Neural progenitor cell (in vitro differentiated cells): ENCODE measurements at regions not wholly inside any gene's neighbourhood (a gene's known extent, or its start where the extent isn't known, plus 50 kb on each side); places are given as distances from the start of the nearest gene placed in this dataset.

Source experiments
- DNase-seq: peaks from one replicate; pipeline ENCODE4 v3.0.0-alpha.2; 2016; ENCODE audit warnings: low spot score
- H2AFZ ChIP-seq: fragments of 200-600 bp; sonication (generic); replicated peaks from 2 replicates; pipeline ENCODE4 v1.6.1; 2016; ENCODE audit warnings: antibody characterized with exemption
- H3F3A ChIP-seq: fragments of 200-600 bp; sonication (generic); 2 replicates; pipeline ENCODE4 v1.6.1; 2016; ENCODE audit warnings: antibody characterized with exemption, low read depth
- H3K27ac ChIP-seq: fragments of 200-600 bp; sonication (generic); 2 replicates; pipeline ENCODE4 v1.5.1; 2016; ENCODE audit warnings: mild to moderate bottlenecking
- H3K27me3 ChIP-seq: fragments of 200-600 bp; sonication (generic); 2 replicates; pipeline ENCODE4 v1.6.1; 2016; ENCODE audit warnings: mild to moderate bottlenecking, moderate library complexity
- H3K36me3 ChIP-seq: fragments of 200-600 bp; sonication (generic); 2 replicates; pipeline ENCODE4 v1.5.1; 2016
- H3K4me1 ChIP-seq: fragments of 200-600 bp; sonication (generic); 2 replicates; pipeline ENCODE4 v1.6.1; 2016; ENCODE audit warnings: mixed run types
- H3K4me2 ChIP-seq: fragments of 200-600 bp; sonication (generic); 2 replicates; pipeline ENCODE4 v1.6.1; 2016
- H3K4me3 ChIP-seq: fragments of 200-600 bp; sonication (generic); 2 replicates; pipeline ENCODE4 v1.5.1; 2016
- H3K79me2 ChIP-seq: fragments of 200-600 bp; sonication (generic); 2 replicates; pipeline ENCODE4 v1.6.1; 2016; ENCODE audit warnings: low read depth
- H3K9ac ChIP-seq: fragments of 200-600 bp; sonication (generic); 2 replicates; pipeline ENCODE4 v1.6.1; 2016
- H3K9me3 ChIP-seq: fragments of 200-600 bp; sonication (generic); 2 replicates; pipeline ENCODE4 v1.5.1; 2016; ENCODE audit warnings: low read depth
- H4K20me1 ChIP-seq: fragments of 200-600 bp; sonication (generic); 2 replicates; pipeline ENCODE4 v1.6.1; 2016; ENCODE audit warnings: low read depth
- H3K27ac Mint-ChIP-seq: 3 replicates; pipeline ENCODE4 v1.8.0; 2021; ENCODE audit warnings: mixed read lengths
- H3K27me3 Mint-ChIP-seq: 2 replicates; pipeline ENCODE4 v1.8.0; 2022; ENCODE audit warnings: low read depth, mild to moderate bottlenecking, inconsistent platforms, moderate library complexity, mixed read lengths; ENCODE audit not compliant: insufficient read depth
- H3K36me3 Mint-ChIP-seq: 3 replicates; pipeline ENCODE4 v1.8.0; 2021; ENCODE audit warnings: mixed read lengths
- H3K4me1 Mint-ChIP-seq: 3 replicates; pipeline ENCODE4 v1.8.0; 2021; ENCODE audit warnings: mixed read lengths
- H3K4me3 Mint-ChIP-seq: 3 replicates; pipeline ENCODE4 v1.8.0; 2021; ENCODE audit warnings: mild to moderate bottlenecking, moderate library complexity, mixed read lengths
- H3K9me3 Mint-ChIP-seq: 3 replicates; pipeline ENCODE4 v1.8.0; 2020; ENCODE audit warnings: mixed read lengths
- EZH2 ChIP-seq: fragments of 200-600 bp; sonication (generic); IDR thresholded peaks from 2 replicates; pipeline ENCODE4 v1.6.1; 2017; ENCODE audit warnings: antibody characterized with exemption, mild to moderate bottlenecking, moderate library complexity
- EZH2phosphoT487 ChIP-seq: fragments of 200-600 bp; sonication (generic); IDR thresholded peaks from 2 replicates; pipeline ENCODE4 v1.6.1; 2017; ENCODE audit warnings: antibody characterized with exemption
- TF ChIP-seq, protein P1 (sequence below): fragments of 200-600 bp; sonication (generic); IDR thresholded peaks from 2 replicates; pipeline ENCODE4 v1.5.1; 2017; ENCODE audit warnings: antibody characterized with exemption, mild to moderate bottlenecking

DNA sequence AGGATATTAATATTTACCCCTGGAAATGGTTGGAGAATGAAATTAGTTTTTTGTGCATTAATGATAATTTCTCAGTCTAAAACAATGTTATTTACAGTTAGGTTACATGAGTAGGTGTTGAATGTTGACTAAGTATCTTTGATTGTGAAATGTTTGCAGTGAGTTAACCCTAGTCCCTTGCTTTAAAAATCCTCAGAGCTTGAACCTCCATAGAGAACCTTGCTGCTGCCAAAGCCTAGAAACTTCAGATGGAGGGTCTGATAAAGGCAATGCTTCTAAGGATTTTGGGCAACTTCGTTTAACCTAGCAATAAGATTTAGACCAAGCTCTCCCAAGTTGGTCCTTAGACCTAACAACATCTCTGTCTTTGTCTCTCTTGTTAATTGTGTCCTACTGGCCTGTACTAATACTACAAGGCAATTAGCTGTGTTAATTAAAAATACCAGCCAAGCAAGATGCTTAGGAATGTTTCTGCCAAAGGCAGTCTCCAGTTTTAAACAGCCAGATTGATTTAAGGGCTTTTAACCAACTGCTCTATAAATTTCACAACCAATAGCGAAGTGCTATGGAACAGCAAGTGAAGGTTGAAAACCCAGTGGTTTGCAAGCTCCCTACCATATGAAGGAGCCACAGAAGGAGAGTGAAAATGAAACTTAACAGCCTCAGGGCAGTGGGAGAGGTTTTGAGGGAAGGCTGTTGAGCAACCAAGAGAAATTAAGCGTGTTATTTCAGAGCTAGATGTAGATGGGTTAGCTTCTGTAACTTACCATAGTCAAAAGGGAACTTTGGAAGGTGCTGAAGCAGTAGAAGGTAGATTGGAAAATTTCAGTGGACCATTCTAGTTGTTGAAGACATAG is 295.9 kb upstream of the ANO5 start:
- H3K4me1 ChIP-seq, result peaks cover 10% of the 10 kb centered on the region
- Mint-ChIP-seq H3K36me3 (no peaks in the 10 kb centered on the region), H3K4me3 (no peak overlapping the region), H3K4me1 (peaks cover 17% of the 10 kb centered on the region), H3K9me3 (no peaks in the 10 kb centered on the region), H3K27me3 (no peaks in the 10 kb centered on the region), H3K27ac (no peak overlapping the region)
- no peak overlapping the region for H2AFZ ChIP-seq
- no peak overlapping the region for H3K27ac ChIP-seq
- H3K9me3 ChIP-seq, result no peaks in the 10 kb centered on the region
- no peak overlapping the region for H3K4me3 ChIP-seq
- H3K9ac ChIP-seq, result no peak overlapping the region
- no peak for TF ChIP-seq EZH2
- TF ChIP-seq, protein P1, sequence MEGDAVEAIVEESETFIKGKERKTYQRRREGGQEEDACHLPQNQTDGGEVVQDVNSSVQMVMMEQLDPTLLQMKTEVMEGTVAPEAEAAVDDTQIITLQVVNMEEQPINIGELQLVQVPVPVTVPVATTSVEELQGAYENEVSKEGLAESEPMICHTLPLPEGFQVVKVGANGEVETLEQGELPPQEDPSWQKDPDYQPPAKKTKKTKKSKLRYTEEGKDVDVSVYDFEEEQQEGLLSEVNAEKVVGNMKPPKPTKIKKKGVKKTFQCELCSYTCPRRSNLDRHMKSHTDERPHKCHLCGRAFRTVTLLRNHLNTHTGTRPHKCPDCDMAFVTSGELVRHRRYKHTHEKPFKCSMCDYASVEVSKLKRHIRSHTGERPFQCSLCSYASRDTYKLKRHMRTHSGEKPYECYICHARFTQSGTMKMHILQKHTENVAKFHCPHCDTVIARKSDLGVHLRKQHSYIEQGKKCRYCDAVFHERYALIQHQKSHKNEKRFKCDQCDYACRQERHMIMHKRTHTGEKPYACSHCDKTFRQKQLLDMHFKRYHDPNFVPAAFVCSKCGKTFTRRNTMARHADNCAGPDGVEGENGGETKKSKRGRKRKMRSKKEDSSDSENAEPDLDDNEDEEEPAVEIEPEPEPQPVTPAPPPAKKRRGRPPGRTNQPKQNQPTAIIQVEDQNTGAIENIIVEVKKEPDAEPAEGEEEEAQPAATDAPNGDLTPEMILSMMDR, result no peak
- TF ChIP-seq EZH2phosphoT487, result no peak
- DNase-seq, result peak; percentile 1
- no peaks in the 10 kb centered on the region for H3K36me3 ChIP-seq
- H4K20me1 ChIP-seq, result no peaks in the 10 kb centered on the region
- H3K27me3 ChIP-seq, result no peaks in the 10 kb centered on the region
- H3F3A ChIP-seq, result no peaks in the 10 kb centered on the region
- H3K79me2 ChIP-seq, result no peaks in the 10 kb centered on the region
- no peak overlapping the region for H3K4me2 ChIP-seq

DNA sequence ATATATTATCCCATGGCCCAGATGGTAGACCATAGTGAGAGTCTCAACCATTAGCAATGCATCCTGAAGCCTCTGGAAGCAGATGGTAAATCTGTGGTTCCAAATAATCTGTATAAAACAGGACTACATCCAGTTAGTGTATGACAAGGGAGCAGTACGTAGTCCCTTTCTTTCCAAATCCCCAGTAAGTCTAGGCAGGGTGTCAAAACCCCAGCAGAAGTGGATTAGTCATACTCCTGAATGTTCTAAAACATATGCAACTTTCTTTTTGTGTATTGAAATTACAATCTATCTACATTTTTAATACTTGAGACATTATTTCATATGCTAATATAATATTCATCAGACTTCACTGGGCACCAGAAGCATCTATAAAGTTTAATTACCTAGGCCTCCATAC is 295.1 kb upstream of the ANO5 start:
- no peaks in the 10 kb centered on the region for H3K79me2 ChIP-seq
- Mint-ChIP-seq H3K4me1 (peaks cover 11% of the 10 kb centered on the region), H3K27me3 (no peaks in the 10 kb centered on the region), H3K27ac (no peak overlapping the region), H3K4me3 (no peak overlapping the region), H3K9me3 (no peaks in the 10 kb centered on the region), H3K36me3 (no peaks in the 10 kb centered on the region)
- no peaks in the 10 kb centered on the region for H3F3A ChIP-seq
- H2AFZ ChIP-seq, result no peak overlapping the region
- no peak for DNase-seq
- no peak overlapping the region for H3K27ac ChIP-seq
- no peak overlapping the region for H3K9ac ChIP-seq
- H4K20me1 ChIP-seq, result no peaks in the 10 kb centered on the region
- no peak overlapping the region for H3K4me3 ChIP-seq
- no peak for TF ChIP-seq EZH2phosphoT487
- TF ChIP-seq EZH2, result no peak
- TF ChIP-seq, protein P1, result no peak
- no peak overlapping the region for H3K4me2 ChIP-seq
- no peaks in the 10 kb centered on the region for H3K9me3 ChIP-seq
- H3K36me3 ChIP-seq, result no peaks in the 10 kb centered on the region
- H3K4me1 ChIP-seq, result peaks cover 10% of the 10 kb centered on the region
- no peaks in the 10 kb centered on the region for H3K27me3 ChIP-seq

DNA sequence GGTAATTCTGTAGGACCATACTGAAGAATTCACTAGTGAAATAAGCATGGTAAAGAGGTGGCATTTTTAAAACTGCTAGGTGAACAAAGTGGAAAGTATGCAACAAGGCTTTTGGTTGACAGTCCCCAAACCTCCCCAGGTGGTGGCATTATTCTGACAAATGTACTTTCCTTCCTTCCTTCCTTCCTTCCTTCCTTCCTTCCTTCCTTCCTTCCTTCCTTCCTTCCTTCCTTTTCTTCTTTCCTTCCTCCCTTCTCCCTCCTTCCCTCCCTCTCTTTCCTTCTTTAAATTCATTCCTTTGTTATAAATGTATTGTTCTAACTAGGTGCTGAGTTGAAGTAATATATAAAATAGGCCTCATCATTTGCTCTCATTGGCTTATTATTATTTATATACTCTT is 284.7 kb upstream of the ANO5 start:
- no peaks in the 10 kb centered on the region for H3K4me1 Mint-ChIP-seq
- no peak overlapping the region for H3K27ac Mint-ChIP-seq
- H3K27me3 ChIP-seq, result no peaks in the 10 kb centered on the region
- H3K9ac ChIP-seq, result no peak overlapping the region
- no peak overlapping the region for H3K27ac ChIP-seq
- H3K9me3 ChIP-seq, result no peaks in the 10 kb centered on the region
- H3K4me2 ChIP-seq, result no peak overlapping the region
- H3F3A ChIP-seq, result no peaks in the 10 kb centered on the region
- no peak overlapping the region for H3K4me3 ChIP-seq
- TF ChIP-seq, protein P1, result no peak
- TF ChIP-seq EZH2phosphoT487, result no peak
- no peak for TF ChIP-seq EZH2
- DNase-seq, result no peak
- H4K20me1 ChIP-seq, result no peaks in the 10 kb centered on the region
- H3K27me3 Mint-ChIP-seq, result no peaks in the 10 kb centered on the region
- H3K4me3 Mint-ChIP-seq, result no peak overlapping the region
- no peaks in the 10 kb centered on the region for H3K9me3 Mint-ChIP-seq
- no peaks in the 10 kb centered on the region for H3K4me1 ChIP-seq
- H3K79me2 ChIP-seq, result no peaks in the 10 kb centered on the region
- no peaks in the 10 kb centered on the region for H3K36me3 ChIP-seq
- H3K36me3 Mint-ChIP-seq, result no peaks in the 10 kb centered on the region
- no peak overlapping the region for H2AFZ ChIP-seq
